WTC11 (cell line): ENCODE measurements at regions not wholly inside any gene's neighbourhood (a gene's known extent, or its start where the extent isn't known, plus 50 kb on each side); places are given as distances from the start of the nearest gene placed in this dataset.

Experiments used
- ATAC-seq: fragments of 200-7000 bp; cut with Tn5 transposase; 2 replicates; pipeline ENCODE4 v1.10.0; 2021; ENCODE audit warnings: mild to moderate bottlenecking, moderate library complexity
- CTCF ChIA-PET: fragments of 300-600 bp; sonication (Branson Sonifier 250); formaldehyde crosslinking; loops from one replicate; lab custom pipeline; 2021; ENCODE audit warnings: antibody characterized with exemption; lab: Charles Lee
- POLR2A ChIA-PET: fragments of 350-600 bp; sonication (Branson Sonifier 250); formaldehyde crosslinking; loops from one replicate; lab custom pipeline; 2021; ENCODE audit warnings: antibody characterized with exemption; lab: Charles Lee
- DNase-seq: peaks from one replicate; pipeline ENCODE4 v3.0.0; 2021; ENCODE audit warnings: low spot score
- H3K27ac Mint-ChIP-seq: 2 replicates; pipeline ENCODE4 v1.8.0; 2021; ENCODE audit warnings: mixed read lengths
- H3K27me3 Mint-ChIP-seq: 2 replicates; pipeline ENCODE4 v1.8.0; 2021; ENCODE audit warnings: low read depth, mild to moderate bottlenecking, moderate library complexity, mixed read lengths
- H3K36me3 Mint-ChIP-seq: 2 replicates; pipeline ENCODE4 v1.8.0; 2021; ENCODE audit warnings: mixed read lengths
- H3K4me1 Mint-ChIP-seq: 2 replicates; pipeline ENCODE4 v1.8.0; 2022; ENCODE audit warnings: mixed read lengths
- H3K4me3 Mint-ChIP-seq: 2 replicates; pipeline ENCODE4 v1.8.0; 2021; ENCODE audit warnings: mild to moderate bottlenecking, moderate library complexity, mixed read lengths
- H3K9me3 Mint-ChIP-seq: 2 replicates; pipeline ENCODE4 v1.8.0; 2021; ENCODE audit warnings: mixed read lengths
- AR ChIP-seq: fragments of 250-450 bp; sonication (Bioruptor Pico); IDR thresholded peaks from 2 replicates; pipeline ENCODE4 v1.9.0; 2021; ENCODE audit warnings: mild to moderate bottlenecking
- ATF1 ChIP-seq: sonication (generic); formaldehyde crosslinking; IDR thresholded peaks from 2 replicates; pipeline ENCODE4 v1.8.1; 2023; ENCODE audit warnings: mild to moderate bottlenecking, moderate library complexity, missing genetic modification reagents
- CBFB ChIP-seq: sonication (generic); formaldehyde crosslinking; IDR thresholded peaks from 2 replicates; pipeline ENCODE4 v1.8.1; 2022; ENCODE audit warnings: mild to moderate bottlenecking, low read depth, missing genetic modification reagents
- CREM ChIP-seq: sonication (generic); formaldehyde crosslinking; IDR thresholded peaks from 2 replicates; pipeline ENCODE4 v1.8.1; 2022; ENCODE audit warnings: mild to moderate bottlenecking, missing genetic modification reagents, moderate library complexity
- FOXP1 ChIP-seq: sonication (generic); formaldehyde crosslinking; IDR thresholded peaks from 2 replicates; pipeline ENCODE4 v1.8.0; 2022; ENCODE audit warnings: missing genetic modification reagents, mild to moderate bottlenecking, moderate library complexity, borderline replicate concordance
- FOXP4 ChIP-seq: sonication (generic); formaldehyde crosslinking; IDR thresholded peaks from 2 replicates; pipeline ENCODE4 v1.8.0; 2022; ENCODE audit warnings: mild to moderate bottlenecking, missing genetic modification reagents
- HMGXB4 ChIP-seq: sonication (generic); formaldehyde crosslinking; IDR thresholded peaks from 2 replicates; pipeline ENCODE4 v1.8.1; 2023; ENCODE audit warnings: mild to moderate bottlenecking, moderate library complexity, missing genetic modification reagents
- IRF2 ChIP-seq: sonication (generic); formaldehyde crosslinking; IDR thresholded peaks from 2 replicates; pipeline ENCODE4 v1.8.0; 2022; ENCODE audit warnings: low read depth, missing genetic modification reagents, borderline replicate concordance
- KAT7 ChIP-seq: sonication (generic); formaldehyde crosslinking; IDR thresholded peaks from 2 replicates; pipeline ENCODE4 v1.8.1; 2023; ENCODE audit warnings: missing genetic modification reagents, mild to moderate bottlenecking, borderline replicate concordance
- MAX ChIP-seq: sonication (generic); formaldehyde crosslinking; IDR thresholded peaks from 2 replicates; pipeline ENCODE4 v1.8.0; 2022; ENCODE audit warnings: mild to moderate bottlenecking, missing genetic modification reagents
- PREB ChIP-seq: sonication (generic); formaldehyde crosslinking; IDR thresholded peaks from 2 replicates; pipeline ENCODE4 v1.8.1; 2022; ENCODE audit warnings: mild to moderate bottlenecking, missing genetic modification reagents, moderate library complexity, borderline replicate concordance
- TEAD1 ChIP-seq: sonication (generic); formaldehyde crosslinking; IDR thresholded peaks from 2 replicates; pipeline ENCODE4 v1.8.0; 2022; ENCODE audit warnings: mild to moderate bottlenecking, missing genetic modification reagents
- ZBTB21 ChIP-seq: sonication (generic); formaldehyde crosslinking; IDR thresholded peaks from 2 replicates; pipeline ENCODE4 v1.8.1; 2023; ENCODE audit warnings: mild to moderate bottlenecking, missing genetic modification reagents, borderline replicate concordance
- ZBTB43 ChIP-seq: sonication (generic); formaldehyde crosslinking; IDR thresholded peaks from 2 replicates; pipeline ENCODE4 v1.8.1; 2023; ENCODE audit warnings: mild to moderate bottlenecking, missing genetic modification reagents
- ZNF219 ChIP-seq: sonication (generic); formaldehyde crosslinking; IDR thresholded peaks from 2 replicates; pipeline ENCODE4 v1.8.0; 2023; ENCODE audit warnings: missing genetic modification reagents, mild to moderate bottlenecking, borderline replicate concordance
- ZNF232 ChIP-seq: sonication (generic); formaldehyde crosslinking; IDR thresholded peaks from 2 replicates; pipeline ENCODE4 v1.8.0; 2022; ENCODE audit warnings: mild to moderate bottlenecking, missing genetic modification reagents
- ZNF425 ChIP-seq: fragments of 250-450 bp; sonication (Bioruptor Pico); conservative IDR thresholded peaks from 2 replicates; pipeline ENCODE4 v1.9.0; 2021; ENCODE audit warnings: mild to moderate bottlenecking

- peaks cover 3% of the 10 kb centered on the region; the same call in 1 of the 2 replicates for H3K27me3 Mint-ChIP-seq
- ChIA-PET CTCF (no interaction called here), POLR2A (no interaction called here)
- TF ChIP-seq KAT7 (CRISPR knock-in tag) (no peak), IRF2 (no peak), CBFB (no peak), ZBTB21 (CRISPR knock-in tag) (no peak), CREM (CRISPR knock-in tag) (no peak), ATF1 (no peak), PREB (no peak), FOXP1 (CRISPR knock-in tag) (no peak), AR (CRISPR knock-in tag) (no peak), HMGXB4 (CRISPR knock-in tag) (no peak), FOXP4 (CRISPR knock-in tag) (no peak), ZBTB43 (CRISPR knock-in tag) (no peak), MAX (CRISPR knock-in tag) (no peak), TEAD1 (CRISPR knock-in tag) (no peak), ZNF219 (CRISPR knock-in tag) (no peak), ZNF425 (CRISPR knock-in tag) (no peak), ZNF232 (CRISPR knock-in tag) (no peak)
- no peak for DNase-seq
- no peak overlapping the region for H3K27ac Mint-ChIP-seq
- H3K4me3 Mint-ChIP-seq: no peak overlapping the region
- H3K9me3 Mint-ChIP-seq: peaks cover under 1% of the 10 kb centered on the region
- no peaks in the 10 kb centered on the region for H3K36me3 Mint-ChIP-seq
- H3K4me1 Mint-ChIP-seq: 0 out of 2 replicates have a peak, but pooled peaks cover 4% of the 10 kb centered on the region
- no peak for ATAC-seq
Observed at GRCh38 chr12:89029961-89030360, 322.3 kb downstream of the DUSP6 start.
